Gastrocnemius medialis (tissue), 4 donors: ENCODE measurements at regions not wholly inside any gene's neighbourhood (a gene's known extent, or its start where the extent isn't known, plus 50 kb on each side); places are given as distances from the start of the nearest gene placed in this dataset.

ENCODE experiments used
- CTCF ChIP-seq, 5 experiments: fragments of 450-650 bp in 3 of 5; fragments of 200-600 bp in 2 of 5; sonication (generic) in 2 of 5; IDR thresholded peaks in 4 of 5; conservative IDR thresholded peaks in 1 of 5; 1 replicate in 4 of 5; 2 replicates in 1 of 5; pipeline ENCODE4 v1.5.1; 2016 to 2019; ENCODE audit warnings: antibody characterized with exemption in 5 of 5, mild to moderate bottlenecking in 3 of 5, moderate library complexity in 3 of 5
- POLR2A ChIP-seq, 2 donors: fragments of 450-650 bp; IDR thresholded peaks; one replicate each; pipeline ENCODE4 v1.6.1; 2017; ENCODE audit warnings: antibody characterized with exemption in 2 of 2, mild to moderate bottlenecking in 2 of 2, moderate library complexity in 2 of 2

GRCh38 chr6:133715270-133715669 is 173.6 kb upstream of the TCF21 start:
- TF ChIP-seq POLR2A (IDR thresholded peaks at IDR 0.05), result no peak
- TF ChIP-seq CTCF (IDR thresholded peaks at IDR 0.05 in 4 of 5, conservative IDR thresholded peaks at IDR 0.05 in 1 of 5), result no peak
